HEK293 (cell line): ENCODE measurements at regions not wholly inside any gene's neighbourhood (a gene's known extent, or its start where the extent isn't known, plus 50 kb on each side); places are given as distances from the start of the nearest gene placed in this dataset.
A peak's percentile ranks its signal among the peaks of the same experiment; 100 is the strongest.
"Not testable (repeated sequence)": the region's sequence is repeated elsewhere in the genome, so short reads cannot be mapped to it uniquely, and the experiment has no call there.

Experiments used
- CTCF ChIA-PET: fragments of 350-600 bp; formaldehyde crosslinking; extraction: SDS; loops from one replicate; lab custom pipeline; 2021; ENCODE audit warnings: antibody characterized with exemption; lab: Yijun Ruan, JAX
- POLR2A ChIA-PET: fragments of 300-600 bp; formaldehyde crosslinking; extraction: SDS; loops from one replicate; lab custom pipeline; 2020; ENCODE audit warnings: antibody characterized with exemption, inconsistent platforms; lab: Yijun Ruan, JAX
- H3K27ac ChIP-seq: fragments of 200-500 bp; sonication (Bioruptor generic); 2 replicates; pipeline ENCODE4 v1.5.1; 2014; ENCODE audit warnings: low read depth, low read length, control low read depth, inconsistent platforms; ENCODE audit errors: extremely low read depth
- H3K36me3 ChIP-seq, 2 experiments: fragments of 200-500 bp in 1 of 2; sonication (Bioruptor generic) in 1 of 2; 1 replicate in 1 of 2; 2 replicates in 1 of 2; pipeline ENCODE4 v1.5.1; 2014 to 2017; ENCODE audit warnings: inconsistent platforms in 2 of 2, low read length in 2 of 2; ENCODE audit not compliant: control insufficient read depth in 2 of 2, insufficient read depth in 1 of 2
- H3K4me1 ChIP-seq: fragments of 200-500 bp; sonication (Bioruptor generic); 2 replicates; pipeline ENCODE4 v1.5.1; 2014; ENCODE audit warnings: mild to moderate bottlenecking, low read length, inconsistent platforms; ENCODE audit not compliant: control insufficient read depth, insufficient read depth
- H3K4me3 ChIP-seq: 2 replicates; pipeline ENCODE4 v1.5.1; 2011; ENCODE audit warnings: low read depth, mild to moderate bottlenecking, control low read depth, low read length, moderate library complexity
- H3K9me3 ChIP-seq: fragments of 200-500 bp; sonication (Bioruptor generic); 2 replicates; pipeline ENCODE4 v1.5.1; 2014; ENCODE audit warnings: low read depth, low read length, inconsistent platforms; ENCODE audit not compliant: control insufficient read depth, insufficient read depth
- GFI1B ChIP-seq: fragments of 450-650 bp; formaldehyde crosslinking; IDR thresholded peaks from 2 replicates; pipeline ENCODE4 v1.5.1; 2016; ENCODE audit warnings: missing biosample characterization, missing genetic modification characterization
- MYNN ChIP-seq: fragments of 450-650 bp; formaldehyde crosslinking; IDR thresholded peaks from 2 replicates; pipeline ENCODE4 v1.5.1; 2016; ENCODE audit warnings: missing biosample characterization, missing genetic modification characterization, borderline replicate concordance
- PRDM1 ChIP-seq: fragments of 450-650 bp; formaldehyde crosslinking; IDR thresholded peaks from 2 replicates; pipeline ENCODE4; 2016; ENCODE audit warnings: missing biosample characterization, missing genetic modification characterization
- ZBTB7A ChIP-seq: fragments of 450-650 bp; formaldehyde crosslinking; IDR thresholded peaks from 2 replicates; pipeline ENCODE4 v1.5.1; 2016; ENCODE audit warnings: low read depth, missing biosample characterization, missing genetic modification characterization
- ZNF112 ChIP-seq: fragments of 450-650 bp; formaldehyde crosslinking; IDR thresholded peaks from 2 replicates; pipeline ENCODE4 v1.5.0; 2017; ENCODE audit warnings: missing biosample characterization, missing genetic modification characterization
- ZNF221 ChIP-seq: fragments of 450-650 bp; formaldehyde crosslinking; IDR thresholded peaks from 2 replicates; pipeline ENCODE4 v1.5.1; 2017; ENCODE audit warnings: missing biosample characterization, missing genetic modification characterization, borderline replicate concordance
- ZNF239 ChIP-seq: fragments of 450-650 bp; formaldehyde crosslinking; IDR thresholded peaks from 2 replicates; pipeline ENCODE4 v1.5.1; 2016; ENCODE audit warnings: missing biosample characterization, missing genetic modification characterization
- ZNF341 ChIP-seq: fragments of 450-650 bp; formaldehyde crosslinking; IDR thresholded peaks from 2 replicates; pipeline ENCODE4; 2016; ENCODE audit warnings: low read depth, missing biosample characterization, missing genetic modification characterization
- ZNF37A ChIP-seq: fragments of 450-650 bp; IDR thresholded peaks from 2 replicates; pipeline ENCODE4 v1.5.1; 2018; ENCODE audit warnings: missing biosample characterization, missing genetic modification characterization
- ZNF404 ChIP-seq: fragments of 450-650 bp; formaldehyde crosslinking; IDR thresholded peaks from 2 replicates; pipeline ENCODE4 v1.5.1; 2017; ENCODE audit warnings: missing biosample characterization, missing genetic modification characterization
- ZNF473 ChIP-seq: fragments of 450-650 bp; formaldehyde crosslinking; IDR thresholded peaks from 2 replicates; pipeline ENCODE4 v1.5.1; 2017; ENCODE audit warnings: missing biosample characterization, missing genetic modification characterization
- ZNF555 ChIP-seq: fragments of 450-650 bp; formaldehyde crosslinking; conservative IDR thresholded peaks from 2 replicates; pipeline ENCODE4 v1.5.1; 2017; ENCODE audit warnings: missing biosample characterization, mild to moderate bottlenecking, missing genetic modification characterization, inconsistent platforms
- ZNF561 ChIP-seq: fragments of 450-650 bp; IDR thresholded peaks from 2 replicates; pipeline ENCODE4 v1.5.1; 2018; ENCODE audit warnings: missing biosample characterization, missing genetic modification characterization, borderline replicate concordance
- ZNF621 ChIP-seq: fragments of 450-650 bp; formaldehyde crosslinking; IDR thresholded peaks from 2 replicates; pipeline ENCODE4 v1.5.1; 2017; ENCODE audit warnings: missing biosample characterization, missing genetic modification characterization
- ZNF658 ChIP-seq: fragments of 450-650 bp; formaldehyde crosslinking; IDR thresholded peaks from 2 replicates; pipeline ENCODE4; 2016; ENCODE audit warnings: missing biosample characterization, missing genetic modification characterization
- ZNF660 ChIP-seq: fragments of 450-650 bp; IDR thresholded peaks from 2 replicates; pipeline ENCODE4 v1.5.1; 2018; ENCODE audit warnings: missing biosample characterization, mild to moderate bottlenecking, missing genetic modification characterization
- ZNF830 ChIP-seq: fragments of 450-650 bp; IDR thresholded peaks from 2 replicates; pipeline ENCODE4 v1.5.0; 2018; ENCODE audit warnings: missing biosample characterization, missing genetic modification characterization, low read depth, mild to moderate bottlenecking, moderate library complexity
- ZSCAN30 ChIP-seq: fragments of 450-650 bp; IDR thresholded peaks from 2 replicates; pipeline ENCODE4 v1.5.1; 2018; ENCODE audit warnings: missing biosample characterization, mild to moderate bottlenecking, missing genetic modification characterization, moderate library complexity
- TF ChIP-seq, protein P1 (sequence below): fragments of 450-650 bp; formaldehyde crosslinking; IDR thresholded peaks from 2 replicates; pipeline ENCODE4 v1.5.1; 2017; ENCODE audit warnings: missing biosample characterization, missing genetic modification characterization
- TF ChIP-seq, protein P2 (sequence below): fragments of 450-650 bp; IDR thresholded peaks from 2 replicates; pipeline ENCODE4 v1.5.1; 2018; ENCODE audit warnings: missing biosample characterization, missing genetic modification characterization
- TF ChIP-seq, protein P3 (sequence below): fragments of 450-650 bp; formaldehyde crosslinking; IDR thresholded peaks from 2 replicates; pipeline ENCODE4 v1.5.1; 2017; ENCODE audit warnings: missing biosample characterization, missing genetic modification characterization
- TF ChIP-seq, protein P4 (sequence below): sonication (generic); formaldehyde crosslinking; IDR thresholded peaks from 2 replicates; pipeline ENCODE4 v1.8.1; 2022; ENCODE audit warnings: mild to moderate bottlenecking, moderate library complexity, missing genetic modification reagents
- TF ChIP-seq, protein P5 (sequence below): fragments of 450-650 bp; formaldehyde crosslinking; conservative IDR thresholded peaks from 2 replicates; pipeline ENCODE4 v1.5.1; 2016; ENCODE audit warnings: low read depth, missing biosample characterization, missing genetic modification characterization

DNA sequence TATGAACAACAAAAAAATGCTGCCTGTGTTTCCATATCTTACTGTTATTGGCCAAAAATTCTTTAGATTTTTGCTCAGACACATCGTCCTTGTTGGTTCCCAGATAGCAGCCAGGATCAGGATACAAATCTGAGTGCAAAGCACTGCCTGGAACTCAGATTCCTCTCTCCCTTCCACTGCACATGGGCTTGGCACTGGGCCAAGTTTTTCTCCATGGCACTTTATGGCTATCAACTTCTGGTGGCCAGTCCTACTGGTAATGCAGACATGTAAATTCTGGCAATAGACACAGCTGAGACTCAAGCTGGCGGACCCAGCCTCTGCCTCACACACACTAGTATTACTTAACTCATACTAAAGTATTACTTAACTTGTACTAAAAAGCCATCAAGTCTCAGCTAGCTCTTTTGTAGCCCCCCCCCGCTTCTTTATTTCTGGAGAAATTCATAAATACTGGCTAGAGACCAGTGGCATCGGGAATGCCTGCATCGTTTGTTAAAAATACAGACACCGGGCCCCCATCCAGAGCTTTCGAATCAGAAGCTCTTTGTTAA is 181.2 kb upstream of the COX10 start (continued):
- TF ChIP-seq ZNF830, result peak; percentile 86
- TF ChIP-seq ZNF37A (tag by site-specific recombination), result 0 out of 2 replicates have a peak, but pooled peaks have one; percentile 63
- TF ChIP-seq, protein P1, sequence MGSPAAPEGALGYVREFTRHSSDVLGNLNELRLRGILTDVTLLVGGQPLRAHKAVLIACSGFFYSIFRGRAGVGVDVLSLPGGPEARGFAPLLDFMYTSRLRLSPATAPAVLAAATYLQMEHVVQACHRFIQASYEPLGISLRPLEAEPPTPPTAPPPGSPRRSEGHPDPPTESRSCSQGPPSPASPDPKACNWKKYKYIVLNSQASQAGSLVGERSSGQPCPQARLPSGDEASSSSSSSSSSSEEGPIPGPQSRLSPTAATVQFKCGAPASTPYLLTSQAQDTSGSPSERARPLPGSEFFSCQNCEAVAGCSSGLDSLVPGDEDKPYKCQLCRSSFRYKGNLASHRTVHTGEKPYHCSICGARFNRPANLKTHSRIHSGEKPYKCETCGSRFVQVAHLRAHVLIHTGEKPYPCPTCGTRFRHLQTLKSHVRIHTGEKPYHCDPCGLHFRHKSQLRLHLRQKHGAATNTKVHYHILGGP (tag by site-specific recombination), result 0 out of 2 replicates have a peak, but pooled peaks have one; percentile 47
- TF ChIP-seq GFI1B, result no peak
- peak; percentile 88; the same call in 1 of the 2 replicates for TF ChIP-seq ZNF221 (tag by site-specific recombination)
- TF ChIP-seq ZNF561, result peak; percentile 60
- TF ChIP-seq, protein P2, sequence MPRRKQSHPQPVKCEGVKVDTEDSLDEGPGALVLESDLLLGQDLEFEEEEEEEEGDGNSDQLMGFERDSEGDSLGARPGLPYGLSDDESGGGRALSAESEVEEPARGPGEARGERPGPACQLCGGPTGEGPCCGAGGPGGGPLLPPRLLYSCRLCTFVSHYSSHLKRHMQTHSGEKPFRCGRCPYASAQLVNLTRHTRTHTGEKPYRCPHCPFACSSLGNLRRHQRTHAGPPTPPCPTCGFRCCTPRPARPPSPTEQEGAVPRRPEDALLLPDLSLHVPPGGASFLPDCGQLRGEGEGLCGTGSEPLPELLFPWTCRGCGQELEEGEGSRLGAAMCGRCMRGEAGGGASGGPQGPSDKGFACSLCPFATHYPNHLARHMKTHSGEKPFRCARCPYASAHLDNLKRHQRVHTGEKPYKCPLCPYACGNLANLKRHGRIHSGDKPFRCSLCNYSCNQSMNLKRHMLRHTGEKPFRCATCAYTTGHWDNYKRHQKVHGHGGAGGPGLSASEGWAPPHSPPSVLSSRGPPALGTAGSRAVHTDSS (tag by site-specific recombination), result peak; percentile 45
- no peak for TF ChIP-seq ZNF473 (tag by site-specific recombination)
- TF ChIP-seq ZNF660 (tag by site-specific recombination), result peak; percentile 93
- TF ChIP-seq, protein P3, sequence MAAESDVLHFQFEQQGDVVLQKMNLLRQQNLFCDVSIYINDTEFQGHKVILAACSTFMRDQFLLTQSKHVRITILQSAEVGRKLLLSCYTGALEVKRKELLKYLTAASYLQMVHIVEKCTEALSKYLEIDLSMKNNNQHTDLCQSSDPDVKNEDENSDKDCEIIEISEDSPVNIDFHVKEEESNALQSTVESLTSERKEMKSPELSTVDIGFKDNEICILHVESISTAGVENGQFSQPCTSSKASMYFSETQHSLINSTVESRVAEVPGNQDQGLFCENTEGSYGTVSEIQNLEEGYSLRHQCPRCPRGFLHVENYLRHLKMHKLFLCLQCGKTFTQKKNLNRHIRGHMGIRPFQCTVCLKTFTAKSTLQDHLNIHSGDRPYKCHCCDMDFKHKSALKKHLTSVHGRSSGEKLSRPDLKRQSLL (tag by site-specific recombination), result peak; percentile 17; the same call in 1 of the 2 replicates
- no peak for TF ChIP-seq PRDM1
- peak; percentile 63; the same call in 1 of the 2 replicates for TF ChIP-seq ZNF112 (tag by site-specific recombination)

DNA sequence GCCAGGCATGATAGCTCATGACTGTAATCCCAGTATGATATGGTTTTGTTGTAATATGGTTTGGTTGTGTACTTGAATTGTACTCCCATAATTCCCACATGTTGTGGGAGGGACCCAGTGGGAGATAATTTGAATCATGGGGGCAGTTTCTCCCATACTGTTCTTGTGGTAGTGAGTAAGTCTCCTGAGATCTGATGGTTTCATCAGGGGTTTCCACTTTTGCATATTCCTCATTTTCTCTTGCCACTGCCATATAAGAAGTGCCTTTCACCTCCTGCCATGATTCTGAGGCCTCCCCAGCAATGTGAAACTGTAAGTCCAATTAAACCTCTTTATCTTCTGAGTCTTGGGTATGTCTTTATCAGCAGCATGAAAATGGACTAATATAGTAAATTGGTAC is 160.3 kb upstream of the COX10 start:
- CTCF ChIA-PET, H3K4me1 ChIP-seq, POLR2A ChIA-PET, H3K36me3 ChIP-seq, H3K9me3 ChIP-seq, H3K4me3 ChIP-seq, H3K27ac ChIP-seq: not testable (repeated sequence)

DNA sequence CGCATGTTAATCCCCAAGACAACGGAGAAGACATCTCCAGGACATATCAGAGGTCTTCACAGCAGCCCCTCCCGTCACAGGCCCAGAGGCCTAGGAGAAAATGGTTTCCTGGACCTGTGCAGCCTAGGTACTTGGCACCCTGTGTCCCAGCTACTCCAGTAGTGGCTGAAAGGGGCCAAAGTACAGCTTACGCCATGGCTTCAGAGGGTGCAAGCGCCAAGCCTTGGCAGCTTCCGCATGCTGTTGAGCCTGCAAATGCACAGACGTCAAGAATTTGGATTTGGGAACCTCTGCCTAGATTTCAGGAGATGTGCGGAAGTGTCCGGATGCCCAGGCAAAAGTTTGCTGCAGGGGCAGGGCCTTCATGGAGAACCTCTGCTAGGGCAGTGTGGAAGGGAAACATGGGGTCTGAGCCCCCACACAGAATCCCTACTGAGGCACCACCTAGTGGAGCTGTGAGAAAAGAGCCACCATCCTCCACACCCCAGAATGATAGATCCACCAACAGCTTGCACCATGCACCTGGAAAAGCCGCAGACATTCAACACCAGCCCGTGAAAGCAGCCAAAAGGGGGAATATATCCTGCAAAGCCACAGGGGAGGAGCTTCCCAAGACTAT is 159.3 kb upstream of the COX10 start:
- no peaks in the 10 kb centered on the region for H3K4me1 ChIP-seq
- no peaks in the 10 kb centered on the region for H3K9me3 ChIP-seq
- H3K36me3 ChIP-seq, result no peaks in the 10 kb centered on the region
- no peak overlapping the region for H3K27ac ChIP-seq
- ChIA-PET CTCF (interaction anchor here (0.5 to 0.7 kb wide), 3 partner anchors 36 to 769 kb away, joined by 3 to 5 read pairs (median 5); no protein-coding TSS in a partner anchor), POLR2A (interaction anchor here (1.0 kb wide), 1 partner anchor 391 kb away, joined by 3 read pairs; the partner anchor contains the start of gene HS3ST3B1)
- no peak overlapping the region for H3K4me3 ChIP-seq
- no peak for TF ChIP-seq MYNN (tag by site-specific recombination)
- no peak for TF ChIP-seq ZBTB7A
- TF ChIP-seq, protein P4, sequence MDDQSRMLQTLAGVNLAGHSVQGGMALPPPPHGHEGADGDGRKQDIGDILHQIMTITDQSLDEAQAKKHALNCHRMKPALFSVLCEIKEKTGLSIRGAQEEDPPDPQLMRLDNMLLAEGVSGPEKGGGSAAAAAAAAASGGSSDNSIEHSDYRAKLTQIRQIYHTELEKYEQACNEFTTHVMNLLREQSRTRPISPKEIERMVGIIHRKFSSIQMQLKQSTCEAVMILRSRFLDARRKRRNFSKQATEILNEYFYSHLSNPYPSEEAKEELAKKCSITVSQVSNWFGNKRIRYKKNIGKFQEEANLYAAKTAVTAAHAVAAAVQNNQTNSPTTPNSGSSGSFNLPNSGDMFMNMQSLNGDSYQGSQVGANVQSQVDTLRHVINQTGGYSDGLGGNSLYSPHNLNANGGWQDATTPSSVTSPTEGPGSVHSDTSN (CRISPR knock-in tag), result no peak
- TF ChIP-seq ZNF341 (tag by site-specific recombination), result no peak
- TF ChIP-seq ZNF404 (tag by site-specific recombination), result no peak
- TF ChIP-seq, protein P5, sequence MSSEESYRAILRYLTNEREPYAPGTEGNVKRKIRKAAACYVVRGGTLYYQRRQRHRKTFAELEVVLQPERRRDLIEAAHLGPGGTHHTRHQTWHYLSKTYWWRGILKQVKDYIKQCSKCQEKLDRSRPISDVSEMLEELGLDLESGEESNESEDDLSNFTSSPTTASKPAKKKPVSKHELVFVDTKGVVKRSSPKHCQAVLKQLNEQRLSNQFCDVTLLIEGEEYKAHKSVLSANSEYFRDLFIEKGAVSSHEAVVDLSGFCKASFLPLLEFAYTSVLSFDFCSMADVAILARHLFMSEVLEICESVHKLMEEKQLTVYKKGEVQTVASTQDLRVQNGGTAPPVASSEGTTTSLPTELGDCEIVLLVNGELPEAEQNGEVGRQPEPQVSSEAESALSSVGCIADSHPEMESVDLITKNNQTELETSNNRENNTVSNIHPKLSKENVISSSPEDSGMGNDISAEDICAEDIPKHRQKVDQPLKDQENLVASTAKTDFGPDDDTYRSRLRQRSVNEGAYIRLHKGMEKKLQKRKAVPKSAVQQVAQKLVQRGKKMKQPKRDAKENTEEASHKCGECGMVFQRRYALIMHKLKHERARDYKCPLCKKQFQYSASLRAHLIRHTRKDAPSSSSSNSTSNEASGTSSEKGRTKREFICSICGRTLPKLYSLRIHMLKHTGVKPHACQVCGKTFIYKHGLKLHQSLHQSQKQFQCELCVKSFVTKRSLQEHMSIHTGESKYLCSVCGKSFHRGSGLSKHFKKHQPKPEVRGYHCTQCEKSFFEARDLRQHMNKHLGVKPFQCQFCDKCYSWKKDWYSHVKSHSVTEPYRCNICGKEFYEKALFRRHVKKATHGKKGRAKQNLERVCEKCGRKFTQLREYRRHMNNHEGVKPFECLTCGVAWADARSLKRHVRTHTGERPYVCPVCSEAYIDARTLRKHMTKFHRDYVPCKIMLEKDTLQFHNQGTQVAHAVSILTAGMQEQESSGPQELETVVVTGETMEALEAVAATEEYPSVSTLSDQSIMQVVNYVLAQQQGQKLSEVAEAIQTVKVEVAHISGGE, result no peak
- no peak for TF ChIP-seq ZNF658
- TF ChIP-seq ZSCAN30 (tag by site-specific recombination), result no peak
- TF ChIP-seq ZNF239, result no peak
- TF ChIP-seq, protein P1 (tag by site-specific recombination), result no peak
- TF ChIP-seq ZNF555 (tag by site-specific recombination), result no peak
- TF ChIP-seq ZNF621 (tag by site-specific recombination), result no peak
